Amniotic epithelial cell (primary cell): ENCODE measurements at regions not wholly inside any gene's neighbourhood (a gene's known extent, or its start where the extent isn't known, plus 50 kb on each side); places are given as distances from the start of the nearest gene placed in this dataset.

Experiments used
- DNase-seq: peaks from one replicate; pipeline ENCODE4 v3.0.0-alpha.2; 2010; ENCODE audit warnings: low read depth

- no peak for DNase-seq
These were observed 136.9 kb downstream of the SCARB1 start for GRCh38 chr12:124726596-124727263.

- DNase-seq: no peak
These were observed 137.9 kb downstream of the SCARB1 start for GRCh38 chr12:124725597-124726237.

- DNase-seq: no peak
These were observed 138.6 kb downstream of the SCARB1 start for GRCh38 chr12:124725099-124725498.

- no peak for DNase-seq
These were observed 140.8 kb downstream of the SCARB1 start for GRCh38 chr12:124722878-124723277.

GRCh38 chr12:124721501-124722162 is 142.0 kb downstream of the SCARB1 start:
- no peak for DNase-seq

- DNase-seq: peak; percentile 87
These were observed 142.8 kb downstream of the SCARB1 start for GRCh38 chr12:124720681-124721500.

GRCh38 chr12:124720004-124720680 is 143.5 kb downstream of the SCARB1 start:
- peak; percentile 90 for DNase-seq

GRCh38 chr12:124719231-124719630 is 144.4 kb downstream of the SCARB1 start:
- no peak for DNase-seq

GRCh38 chr12:124718458-124718857 is 145.2 kb downstream of the SCARB1 start:
- no peak for DNase-seq

- DNase-seq: no peak
These were observed 145.6 kb downstream of the SCARB1 start for GRCh38 chr12:124718036-124718435.

- DNase-seq: no peak
These were observed 146.3 kb downstream of the SCARB1 start for GRCh38 chr12:124717318-124717717.

GRCh38 chr12:124716208-124717130 is 147.2 kb downstream of the SCARB1 start:
- DNase-seq: no peak

- DNase-seq: no peak
These were observed 147.9 kb upstream of the NCOR2 start for GRCh38 chr12:124715121-124715990.

GRCh38 chr12:124713436-124714082 is 146.1 kb upstream of the NCOR2 start:
- peak; percentile 81 for DNase-seq

GRCh38 chr12:124713041-124713435 is 145.6 kb upstream of the NCOR2 start:
- no peak for DNase-seq

- no peak for DNase-seq
These were observed 143.9 kb upstream of the NCOR2 start for GRCh38 chr12:124711344-124711743.

GRCh38 chr12:124709722-124710687 is 142.6 kb upstream of the NCOR2 start:
- DNase-seq: peak; percentile 84

- no peak for DNase-seq
These were observed 139.9 kb upstream of the NCOR2 start for GRCh38 chr12:124707316-124707715.
